CD4-positive, alpha-beta T cell treated with Interleukin-17A for 1 hour (primary cell): ENCODE measurements at regions not wholly inside any gene's neighbourhood (a gene's known extent, or its start where the extent isn't known, plus 50 kb on each side); places are given as distances from the start of the nearest gene placed in this dataset.

Source experiments
- DNase-seq: peaks from one replicate; pipeline ENCODE4 v3.0.0-alpha.2; 2020

DNA sequence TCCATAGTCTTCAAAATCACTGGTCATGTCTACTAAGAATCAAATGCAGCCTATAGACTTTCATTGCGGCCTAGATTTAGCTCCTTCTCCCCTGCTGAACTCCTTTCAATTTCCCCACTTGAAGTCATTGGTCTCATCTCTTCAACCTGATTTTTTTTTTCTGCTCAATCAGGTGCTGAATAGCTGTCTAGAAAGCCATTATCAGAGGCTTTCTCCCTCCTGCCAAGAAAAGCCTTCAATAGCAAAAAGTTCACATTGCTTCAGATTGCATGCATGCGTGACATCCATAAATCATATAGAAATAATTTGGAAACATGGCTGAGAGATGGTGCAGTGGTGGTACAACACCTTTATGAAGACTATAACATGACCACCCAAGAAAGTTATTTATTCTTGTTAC is 316.2 kb downstream of the PLK2 start:
- no peak for DNase-seq

DNA sequence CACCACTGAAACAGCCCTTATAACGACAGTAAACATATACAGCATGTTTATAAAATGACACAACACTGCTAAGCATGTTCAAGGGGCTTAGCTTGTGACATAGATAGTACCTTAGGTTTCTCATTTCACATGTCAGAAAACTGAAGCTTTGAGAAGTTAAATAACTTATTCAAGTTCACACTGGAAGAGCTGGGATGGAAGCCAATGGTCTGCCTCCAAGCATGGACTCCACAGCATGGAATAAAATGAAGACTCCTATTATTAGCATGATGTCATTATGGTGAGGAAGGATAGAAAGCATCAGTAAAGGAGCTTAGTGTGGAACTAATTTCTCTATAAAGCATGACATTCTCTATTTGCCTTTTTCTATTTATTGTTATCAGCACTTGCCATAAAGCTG is 316.7 kb downstream of the PLK2 start:
- DNase-seq = no peak

DNA sequence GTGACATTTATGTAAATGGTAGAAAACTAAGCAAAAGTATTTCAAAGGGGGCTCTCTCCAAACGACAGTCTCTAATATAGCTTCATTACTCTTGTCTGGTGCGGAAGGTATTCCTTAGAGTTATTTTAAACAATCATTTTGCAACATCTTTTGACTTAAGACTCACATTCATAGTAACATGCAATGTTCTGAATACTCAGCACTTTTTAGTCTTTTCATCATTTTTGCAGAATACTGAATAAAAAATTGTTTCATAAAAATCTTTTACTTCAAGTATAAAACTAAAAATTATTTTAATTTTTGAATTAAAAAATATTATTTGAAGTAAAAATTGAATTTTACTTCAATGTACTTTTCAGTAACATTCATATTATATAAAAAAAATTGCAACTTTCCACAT is 321.1 kb downstream of the PLK2 start:
- no peak for DNase-seq

DNA sequence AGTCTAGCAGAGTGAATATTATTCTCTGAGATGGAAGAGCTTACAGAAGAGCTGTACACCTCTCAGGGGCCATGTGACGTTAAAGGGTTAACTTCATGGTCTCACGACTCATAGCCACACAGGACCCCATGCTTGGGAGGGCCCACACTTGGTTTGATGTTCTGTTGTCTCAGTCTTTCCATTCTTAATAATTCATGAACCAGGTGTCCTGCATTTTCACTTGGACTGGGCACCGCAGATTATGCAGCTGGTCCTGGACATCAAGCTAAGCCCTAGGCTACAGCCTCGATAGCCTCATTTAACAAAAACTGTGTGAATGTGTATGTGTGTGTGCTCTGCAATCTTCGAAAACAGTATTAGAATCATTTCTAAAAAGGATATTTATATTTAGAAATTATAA is 323.5 kb downstream of the PLK2 start:
- DNase-seq = no peak

DNA sequence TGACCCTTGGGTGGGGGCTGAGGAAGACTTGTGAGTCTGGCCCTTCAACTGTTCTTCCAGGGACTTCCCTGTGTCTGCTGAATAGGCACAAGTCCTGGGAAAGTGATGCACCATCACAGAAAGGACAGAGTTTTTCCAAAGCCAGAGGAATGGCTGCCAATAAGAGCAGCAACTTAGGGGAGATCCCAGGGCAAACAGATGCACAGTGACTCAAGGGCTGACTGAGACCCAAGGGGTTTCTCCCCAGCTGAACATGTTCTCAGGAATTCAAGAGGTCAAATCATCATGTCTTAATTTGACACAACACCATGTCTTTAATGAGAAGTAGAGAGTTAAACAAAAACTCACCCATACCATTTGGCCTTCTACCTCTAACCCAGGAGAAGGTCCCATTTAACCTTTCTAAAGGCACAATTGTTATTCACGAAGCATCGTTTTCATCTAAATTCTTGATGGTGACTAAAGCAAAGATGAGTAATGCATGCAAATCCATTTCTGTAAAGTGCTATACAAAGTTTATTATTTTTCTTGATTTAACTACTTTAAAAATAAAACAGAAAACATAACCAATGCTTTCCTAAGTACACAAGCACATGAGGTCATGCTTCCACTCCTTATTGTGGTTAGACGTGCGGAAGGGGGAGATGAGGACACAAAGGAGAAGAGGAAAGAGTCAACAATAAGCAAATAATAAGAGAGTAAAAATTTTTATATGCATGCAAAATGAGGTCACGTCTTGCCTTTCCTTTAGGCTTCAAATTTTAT is 324.1 kb downstream of the PLK2 start:
- no peak for DNase-seq

DNA sequence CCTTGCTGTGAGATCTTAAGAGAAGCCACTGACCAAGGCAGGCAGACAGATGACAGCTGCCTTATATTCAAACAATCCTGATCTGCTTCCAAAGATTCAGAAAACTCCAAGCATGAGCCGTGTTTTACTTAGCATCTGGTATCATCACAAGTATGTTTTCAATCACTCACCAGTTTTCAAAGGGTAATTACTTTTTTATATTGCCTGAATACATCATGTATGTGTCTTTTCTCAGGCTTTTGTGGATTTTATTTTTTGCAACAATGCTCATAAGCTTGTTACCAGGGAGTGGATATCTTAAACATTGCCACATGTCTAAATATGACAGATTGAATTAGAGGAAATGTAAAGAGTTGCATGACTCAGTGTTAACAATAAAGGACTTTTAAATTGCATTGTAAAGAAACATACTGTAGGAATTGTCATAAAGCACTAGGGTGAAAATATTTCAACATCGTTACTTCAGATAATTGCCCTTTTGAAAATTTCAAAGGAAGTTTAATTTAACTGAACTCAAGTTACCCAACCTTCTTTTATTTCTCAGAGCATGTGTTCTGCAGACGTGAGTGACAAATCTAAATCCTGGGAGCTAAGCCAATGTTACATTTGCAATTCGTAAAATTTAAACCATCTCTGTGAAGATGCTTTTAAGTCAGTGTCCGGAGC is 326.1 kb downstream of the PLK2 start:
- no peak for DNase-seq

DNA sequence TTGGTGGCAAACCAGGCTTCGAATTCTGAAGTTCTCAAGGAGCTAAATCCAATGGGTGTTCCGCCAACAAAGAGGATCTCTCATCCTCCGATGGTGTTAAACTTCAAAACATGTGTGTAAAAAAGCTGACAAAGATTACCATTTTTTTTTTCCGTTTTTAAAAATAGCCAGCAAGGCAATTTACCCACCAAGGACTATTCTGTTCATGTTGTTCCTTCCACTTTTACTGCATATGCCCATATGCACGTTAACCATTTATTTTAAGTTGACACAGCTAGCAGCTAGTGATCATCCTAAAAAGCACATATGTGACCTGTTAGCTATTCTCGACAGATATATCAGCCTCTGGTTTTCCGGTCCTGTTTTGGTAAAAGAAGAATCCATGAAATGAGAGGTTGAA is 326.7 kb downstream of the PLK2 start:
- DNase-seq = no peak

DNA sequence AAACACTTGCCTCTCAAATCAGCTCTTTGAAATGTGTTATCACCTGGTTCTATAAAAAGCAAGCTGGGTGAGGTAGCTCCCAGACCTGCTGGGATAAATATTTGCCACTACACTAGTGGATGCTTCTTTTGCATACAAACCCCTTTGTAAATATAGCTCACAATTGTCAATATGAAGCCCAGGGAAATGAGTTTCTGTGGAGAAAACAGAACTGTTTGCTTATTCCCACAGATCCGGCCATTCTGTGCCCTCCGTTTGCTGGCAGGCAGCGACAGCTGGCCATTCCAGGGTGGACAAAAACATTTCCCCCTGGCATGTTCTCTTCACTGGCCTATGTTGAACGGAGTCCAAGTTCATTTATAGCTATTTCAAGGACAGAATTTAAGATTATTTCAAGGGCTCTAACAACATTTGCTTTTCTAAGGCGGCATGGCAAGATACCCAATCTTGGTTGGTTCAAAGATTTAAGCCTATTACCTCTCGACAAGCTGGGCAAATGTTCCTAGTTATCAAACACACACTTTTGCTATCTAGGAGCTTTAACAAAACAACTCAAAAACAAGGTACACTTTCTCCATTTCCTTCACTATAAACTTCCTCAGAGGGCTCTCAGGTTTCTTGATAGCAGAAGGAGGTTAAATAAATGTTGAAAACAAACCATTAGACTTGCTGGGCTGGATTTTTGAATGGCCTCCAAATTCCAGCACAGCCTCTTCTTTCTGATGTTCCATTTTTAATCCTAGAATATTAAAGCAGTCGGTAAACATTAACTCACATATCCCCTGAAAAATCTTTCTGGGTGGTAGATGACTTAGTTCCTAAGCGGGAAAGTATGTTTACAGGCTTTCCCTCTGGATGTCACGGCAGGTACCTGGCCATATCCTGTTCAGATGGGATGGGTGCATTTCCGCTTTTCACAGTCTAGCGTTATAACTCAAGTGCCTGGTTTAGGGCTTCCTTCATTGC is 332.3 kb downstream of the PLK2 start:
- DNase-seq = no peak

DNA sequence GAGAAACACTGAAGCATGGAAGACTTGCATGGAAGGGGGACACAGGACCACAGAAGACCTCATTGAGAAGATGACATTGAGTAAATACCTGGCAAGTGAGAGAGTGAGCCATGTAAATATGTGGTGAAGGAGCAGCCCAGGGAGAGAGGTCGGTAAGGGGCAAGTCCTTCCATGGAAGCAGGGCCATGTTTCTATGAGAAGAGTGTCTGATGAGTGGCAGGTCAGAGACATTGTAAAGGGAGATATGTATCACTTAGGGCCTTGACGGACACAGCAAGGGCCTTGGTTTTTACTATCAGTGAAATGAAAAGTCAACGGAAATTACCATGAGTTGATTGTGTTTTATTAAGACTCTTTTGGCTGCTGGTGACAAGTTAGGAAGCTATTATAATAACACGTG is 336.4 kb downstream of the PLK2 start:
- DNase-seq = no peak

DNA sequence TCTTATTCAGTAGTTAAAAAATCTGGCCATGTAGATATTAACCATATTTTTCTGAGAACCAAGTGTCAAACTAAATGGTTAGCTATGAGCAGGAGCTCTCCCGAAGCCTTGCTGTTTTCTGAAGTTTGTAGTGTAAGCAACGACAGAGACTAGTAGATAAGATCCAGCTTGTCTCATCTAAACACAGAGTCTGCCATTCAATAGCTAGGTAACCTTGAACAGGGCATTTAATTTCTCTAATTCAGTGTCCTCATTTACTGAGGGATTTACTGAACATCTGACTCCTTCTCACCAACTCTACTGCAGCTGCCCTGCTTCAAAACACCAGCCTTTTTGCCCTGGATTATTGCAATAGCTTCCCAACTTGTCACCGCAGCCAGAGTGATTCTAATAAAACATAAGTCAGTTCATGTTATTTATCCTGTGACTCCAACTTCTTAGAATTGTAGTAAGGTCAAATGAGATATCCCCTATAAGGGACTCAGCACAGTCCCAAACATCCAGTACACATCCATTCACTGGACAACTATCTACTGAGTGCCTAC is 337.0 kb downstream of the PLK2 start:
- DNase-seq = no peak

DNA sequence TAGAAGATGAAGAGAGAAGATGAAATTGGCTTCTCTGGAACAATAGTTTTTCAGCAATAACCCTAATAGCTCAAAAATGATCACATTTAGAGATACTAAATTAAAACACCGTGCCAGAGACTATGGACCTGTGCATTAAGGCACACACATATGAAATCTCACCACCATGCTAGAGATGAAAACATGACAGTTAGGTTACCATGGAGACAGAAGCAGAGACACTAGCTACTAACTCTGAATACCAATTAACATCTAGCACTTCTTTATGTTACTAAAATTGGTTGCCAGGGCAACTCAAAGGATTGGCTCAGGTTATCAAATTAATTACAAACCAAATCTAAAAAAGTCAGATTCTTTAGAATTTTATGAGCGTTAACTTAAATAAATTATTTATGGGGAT is 337.7 kb downstream of the PLK2 start:
- DNase-seq = no peak

DNA sequence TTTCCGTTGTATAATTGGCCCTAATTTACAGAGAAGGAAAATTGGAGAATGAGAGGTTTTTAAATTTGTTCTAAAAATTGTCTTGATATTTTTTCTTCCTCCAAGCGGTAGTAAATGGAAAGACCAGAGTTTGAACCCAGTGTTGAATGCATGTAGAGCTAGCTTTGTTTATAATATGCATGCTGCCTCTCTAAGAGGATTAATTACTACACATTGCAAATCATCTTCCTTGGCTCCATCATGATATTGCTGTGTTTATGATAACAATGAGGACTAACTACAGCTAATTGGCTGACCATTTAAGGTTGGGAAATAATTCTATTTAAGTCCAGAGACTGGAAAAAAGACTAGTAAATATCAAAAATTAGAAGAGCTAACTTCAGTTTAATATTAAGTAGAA is 338.5 kb downstream of the PLK2 start:
- no peak for DNase-seq

DNA sequence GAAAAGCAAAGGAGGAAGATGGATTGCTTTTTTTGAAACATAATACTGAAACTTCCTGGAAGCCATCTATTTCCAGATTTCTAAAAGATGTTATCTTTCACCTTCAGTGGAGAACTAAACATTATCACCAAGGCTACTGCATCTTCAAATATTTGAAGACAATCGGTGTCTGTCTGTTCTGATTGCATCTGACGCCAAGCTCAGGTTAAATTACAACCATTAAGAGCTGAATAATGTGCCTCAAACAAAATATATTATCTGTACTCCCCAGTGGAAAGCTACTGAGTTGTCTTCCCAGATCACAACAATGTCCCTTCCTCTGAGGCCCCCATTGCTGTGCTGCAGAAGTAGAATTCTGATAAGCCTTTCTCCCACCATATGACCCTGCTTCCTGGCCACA is 342.3 kb downstream of the PLK2 start:
- no peak for DNase-seq

DNA sequence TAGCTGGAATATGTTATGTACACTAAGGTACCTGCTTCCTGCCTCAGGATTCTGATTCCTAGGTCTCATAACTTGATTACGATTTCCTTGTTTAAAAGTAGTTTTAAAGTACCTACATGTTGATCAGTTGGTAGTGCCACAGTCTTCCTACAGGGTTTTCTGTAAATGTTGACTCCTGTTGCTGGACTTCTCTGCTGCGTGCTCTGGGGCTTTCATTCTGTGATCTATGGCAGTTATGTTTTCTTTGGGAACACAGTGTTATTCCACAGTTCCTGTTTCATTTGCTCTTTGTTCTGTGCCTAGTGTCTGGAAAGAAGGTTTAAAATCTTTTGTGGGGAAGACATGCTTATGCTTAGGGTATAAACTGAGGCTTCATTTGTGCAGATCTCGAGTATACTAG is 343.5 kb downstream of the PLK2 start:
- DNase-seq = no peak

DNA sequence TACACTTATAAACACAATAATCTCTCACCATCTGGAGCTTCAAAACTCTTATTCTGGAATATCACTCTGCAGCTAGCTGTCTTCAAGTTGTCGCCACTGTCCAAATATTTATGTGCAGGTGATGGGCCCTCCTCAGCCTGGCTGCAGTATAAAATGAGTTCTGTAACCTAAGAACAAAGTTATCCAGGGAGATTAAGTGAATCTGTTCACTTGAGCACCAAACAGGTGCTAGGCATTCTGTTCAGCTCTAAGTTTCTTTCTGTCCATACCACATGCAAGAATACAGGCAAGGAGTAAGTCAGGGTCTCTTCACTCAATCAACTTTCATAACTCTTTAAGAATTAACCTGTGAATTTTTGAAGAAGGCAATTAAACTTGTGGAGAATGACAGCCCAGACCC is 344.1 kb downstream of the PLK2 start:
- DNase-seq = no peak

DNA sequence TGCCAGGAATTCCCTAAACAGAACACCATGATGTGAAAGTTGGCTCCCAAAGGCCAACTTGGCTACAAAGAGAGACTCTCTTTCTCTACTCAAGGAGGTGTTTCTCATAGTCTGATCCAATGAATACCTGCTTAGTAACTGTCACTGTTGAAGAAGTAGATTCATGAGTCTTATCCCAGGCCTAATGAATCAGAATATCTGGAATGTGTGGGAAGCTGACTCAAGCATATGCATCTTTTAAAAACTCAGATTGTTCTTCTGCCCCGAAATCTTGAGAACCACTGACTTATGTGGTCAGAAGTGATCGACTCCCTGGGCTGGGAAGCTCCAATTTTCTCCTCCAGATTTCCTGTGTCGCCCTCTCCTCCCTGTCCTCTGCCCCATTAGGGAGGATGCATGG is 345.6 kb downstream of the PLK2 start:
- no peak for DNase-seq

DNA sequence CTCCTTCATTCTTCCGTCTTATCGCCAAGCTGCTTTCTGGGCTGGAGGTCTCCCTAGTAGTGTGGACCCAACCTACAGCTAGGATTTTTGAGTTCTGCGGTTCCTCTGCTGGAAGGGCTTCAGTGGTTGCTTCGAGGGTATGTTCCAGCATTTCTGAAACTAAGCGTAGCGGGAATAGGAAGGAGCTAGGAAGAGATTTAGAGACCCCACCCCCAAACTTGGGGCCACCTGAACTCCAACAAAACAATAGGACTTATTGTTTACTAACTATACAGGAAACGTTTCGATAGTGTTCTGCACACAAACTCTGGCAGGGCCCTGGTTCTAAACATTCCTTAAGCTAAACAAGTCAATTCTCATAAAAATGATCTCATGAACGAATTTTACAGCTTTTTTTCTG is 346.7 kb downstream of the PLK2 start:
- DNase-seq = no peak

DNA sequence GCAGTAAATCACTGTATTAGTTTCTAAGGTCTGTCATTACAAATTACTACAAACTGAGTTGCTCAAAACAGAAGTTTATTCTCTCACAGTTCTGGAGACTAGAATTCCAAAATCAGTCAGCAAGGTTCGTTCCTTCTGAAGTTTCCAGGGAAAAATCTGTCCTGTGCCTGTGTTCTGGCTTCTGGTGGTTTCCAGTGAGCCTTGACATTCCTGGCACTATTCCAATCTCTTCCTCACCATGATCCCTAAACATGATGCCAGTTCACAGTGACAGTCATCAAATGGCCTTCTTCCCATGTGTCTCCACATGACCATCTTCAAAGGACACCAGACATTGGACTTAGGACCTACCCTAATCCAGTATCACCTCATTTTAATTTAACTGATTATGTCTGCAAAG is 351.4 kb downstream of the PLK2 start:
- DNase-seq = no peak

DNA sequence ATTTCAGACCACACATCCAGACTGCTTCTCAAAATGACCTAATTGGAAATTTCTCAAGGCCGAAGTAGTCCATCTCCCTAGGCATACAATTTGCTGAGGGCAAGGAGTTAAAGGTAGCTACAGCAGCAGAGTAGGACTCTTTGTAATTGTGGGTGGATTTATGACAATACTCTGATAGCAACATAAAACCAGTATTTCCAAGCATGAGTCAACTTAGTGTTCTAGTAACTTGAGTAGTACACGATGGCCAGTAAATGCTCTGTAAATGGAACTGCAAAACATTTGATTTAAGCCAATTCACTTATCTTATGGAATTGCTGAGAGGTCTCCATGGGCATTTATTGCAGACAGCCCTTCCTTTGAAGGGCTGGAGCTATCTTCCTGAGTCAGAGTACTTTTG is 352.2 kb downstream of the PLK2 start:
- DNase-seq = no peak

DNA sequence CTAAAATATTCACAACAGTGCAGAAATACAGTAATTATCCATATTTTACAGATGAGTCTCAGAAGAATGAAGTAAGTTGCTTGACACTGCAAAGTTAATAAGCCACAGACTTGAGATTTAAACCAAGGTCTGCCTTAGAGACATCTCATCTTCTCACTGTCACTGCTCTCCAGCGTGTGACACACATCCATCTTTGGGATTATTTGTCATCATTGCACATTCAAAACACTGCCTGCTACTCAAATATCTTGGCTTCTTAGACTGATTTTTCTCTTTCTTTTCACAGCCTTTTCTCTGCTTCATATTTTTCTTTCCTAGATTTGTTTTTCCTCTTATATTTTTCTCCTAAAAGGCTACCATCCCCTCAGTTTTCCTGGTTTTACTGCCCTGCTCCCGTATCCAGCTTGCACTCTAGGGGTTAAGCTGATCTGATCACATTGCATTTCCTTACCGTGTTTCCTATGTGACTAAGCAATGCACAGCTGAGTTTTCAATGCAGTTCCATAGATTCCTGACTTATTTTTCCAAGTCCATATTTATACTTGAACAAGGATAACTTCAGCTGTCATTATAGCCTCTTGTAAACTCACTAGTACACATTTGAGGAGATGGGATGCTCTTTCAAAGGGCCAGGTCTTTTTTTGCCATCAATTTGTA is 353.0 kb downstream of the PLK2 start:
- DNase-seq = no peak

DNA sequence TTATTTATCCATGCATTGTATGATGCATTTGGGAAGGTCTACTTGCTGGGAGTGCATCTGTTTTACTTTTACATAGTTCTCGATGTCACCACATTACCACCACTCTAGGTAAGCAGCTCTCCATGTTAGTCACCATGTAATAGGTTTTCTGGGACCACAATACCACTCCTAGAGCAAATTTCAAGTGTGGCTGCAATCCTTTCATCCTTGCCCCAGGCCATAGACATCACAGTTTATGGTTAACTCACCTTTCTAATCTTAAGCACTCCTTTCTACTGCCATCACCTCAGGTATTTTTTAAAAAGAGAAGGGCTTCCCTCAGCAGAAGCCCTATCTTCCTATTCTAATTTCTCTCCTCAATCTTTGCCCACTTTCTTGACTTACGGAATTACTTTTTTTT is 354.1 kb downstream of the PLK2 start:
- no peak for DNase-seq

DNA sequence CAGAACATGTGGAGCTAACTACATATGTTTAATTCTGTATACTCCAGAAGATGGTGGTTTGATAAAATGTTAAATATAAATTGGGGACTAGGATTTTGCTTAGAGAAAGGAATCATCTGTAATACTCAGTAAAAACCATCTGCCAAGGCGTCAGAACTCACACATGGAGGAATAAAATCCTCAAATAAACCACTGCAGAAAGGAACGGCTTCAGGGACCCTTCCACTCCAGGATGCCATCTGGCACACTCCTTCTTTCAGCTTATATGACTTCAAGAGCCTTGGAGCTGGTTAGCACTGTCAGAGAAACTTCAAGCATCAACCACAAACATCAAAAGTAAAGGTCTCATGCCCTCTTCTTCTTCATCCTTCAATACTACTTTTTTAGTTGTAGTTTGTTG is 360.6 kb downstream of the PLK2 start:
- DNase-seq = no peak

DNA sequence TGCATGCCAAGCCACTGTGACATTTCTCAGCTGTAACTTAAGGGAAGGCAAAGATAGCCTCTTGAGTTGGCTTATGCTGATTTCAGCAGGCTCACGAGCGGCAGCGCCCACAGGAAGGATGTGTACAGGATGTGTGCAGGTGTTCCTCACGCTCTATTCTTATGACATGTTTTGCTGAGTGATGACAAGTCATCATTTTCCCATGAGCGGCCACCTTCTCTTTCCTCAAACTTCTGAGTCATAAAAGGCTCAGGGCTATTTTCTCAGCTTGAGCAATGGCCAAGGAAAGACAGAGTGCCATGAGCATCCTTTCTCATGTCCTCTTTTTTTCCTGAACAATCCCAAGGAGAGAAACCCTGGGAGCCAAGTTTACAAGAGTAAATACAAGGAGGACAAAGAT is 365.9 kb downstream of the PLK2 start:
- DNase-seq = no peak
